GM19463 (cell line): ENCODE measurements at regions not wholly inside any gene's neighbourhood (a gene's known extent, or its start where the extent isn't known, plus 50 kb on each side); places are given as distances from the start of the nearest gene placed in this dataset.
"Not testable (repeated sequence)": the region's sequence is repeated elsewhere in the genome, so short reads cannot be mapped to it uniquely, and the experiment has no call there.

Experiments used
- ATAC-seq: cut with Tn5 transposase; IDR thresholded peaks from one replicate; pipeline ENCODE4 v1.9.1; 2021; ENCODE audit warnings: mild to moderate bottlenecking, moderate library complexity; ENCODE audit not compliant: unreplicated experiment

GRCh38 chr2:21330786-21331391 is 207.1 kb downstream of the TDRD15 start:
- no peak for ATAC-seq

- ATAC-seq: no peak
These were observed 208.0 kb downstream of the TDRD15 start for GRCh38 chr2:21331625-21332370.

- ATAC-seq: no peak
These were observed 209.3 kb downstream of the TDRD15 start for GRCh38 chr2:21332993-21333625.

- ATAC-seq: no peak
These were observed 209.9 kb downstream of the TDRD15 start for GRCh38 chr2:21333684-21334083.

GRCh38 chr2:21346984-21347383 is 223.2 kb downstream of the TDRD15 start:
- ATAC-seq: no peak

- no peak for ATAC-seq
These were observed 230.3 kb downstream of the TDRD15 start for GRCh38 chr2:21353879-21354679.

GRCh38 chr2:21356086-21356856 is 232.5 kb downstream of the TDRD15 start:
- no peak for ATAC-seq

GRCh38 chr2:21356857-21357255 is 233.1 kb downstream of the TDRD15 start:
- no peak for ATAC-seq

- ATAC-seq: no peak
These were observed 235.2 kb downstream of the TDRD15 start for GRCh38 chr2:21358976-21359375.

GRCh38 chr2:21361384-21361783 is 237.6 kb downstream of the TDRD15 start:
- no peak for ATAC-seq

GRCh38 chr2:21361957-21362486 is 238.3 kb downstream of the TDRD15 start:
- no peak for ATAC-seq

GRCh38 chr2:21363364-21363763 is 239.6 kb downstream of the TDRD15 start:
- no peak for ATAC-seq

GRCh38 chr2:21367421-21367820 is 243.7 kb downstream of the TDRD15 start:
- ATAC-seq: no peak

- no peak for ATAC-seq
These were observed 246.0 kb downstream of the TDRD15 start for GRCh38 chr2:21369787-21370186.

GRCh38 chr2:21371499-21372003 is 247.8 kb downstream of the TDRD15 start:
- ATAC-seq: no peak

- ATAC-seq: no peak
These were observed 248.9 kb downstream of the TDRD15 start for GRCh38 chr2:21372654-21373053.

GRCh38 chr2:21376864-21377263 is 253.1 kb downstream of the TDRD15 start:
- no peak for ATAC-seq

GRCh38 chr2:21379140-21379539 is 255.4 kb downstream of the TDRD15 start:
- no peak for ATAC-seq

GRCh38 chr2:21379668-21380067 is 255.9 kb downstream of the TDRD15 start:
- ATAC-seq: not testable (repeated sequence)

- ATAC-seq: no peak
These were observed 257.7 kb downstream of the TDRD15 start for GRCh38 chr2:21381421-21381820.
